ENCODE measurements at regions not wholly inside any gene's neighbourhood (a gene's known extent, or its start where the extent isn't known, plus 50 kb on each side); places are given as distances from the start of the nearest gene placed in this dataset.
"Not testable (repeated sequence)": the region's sequence is repeated elsewhere in the genome, so short reads cannot be mapped to it uniquely, and the experiment has no call there.

- H3K9ac ChIP-seq, result no peak overlapping the region
- H3K27ac ChIP-seq, result no peak overlapping the region
- no peak for TF ChIP-seq Cebpa-rat (IDR thresholded peaks at IDR 0.05)
- no peak overlapping the region for H3K4me2 ChIP-seq
- peaks cover 14% of the 10 kb centered on the region; the same call in 1 of the 2 replicates for H3K9me3 ChIP-seq
- H3K36me3 ChIP-seq, result no peaks in the 10 kb centered on the region
- no peaks in the 10 kb centered on the region for H4K20me1 ChIP-seq
- no peaks in the 10 kb centered on the region for H3K27me3 ChIP-seq
- H3K4me3 ChIP-seq, result no peak overlapping the region
- H3K4me1 ChIP-seq, result no peaks in the 10 kb centered on the region
These were observed 149.4 kb downstream of the CD24 start for GRCh38 chr6:106825156-106825555.

DNA sequence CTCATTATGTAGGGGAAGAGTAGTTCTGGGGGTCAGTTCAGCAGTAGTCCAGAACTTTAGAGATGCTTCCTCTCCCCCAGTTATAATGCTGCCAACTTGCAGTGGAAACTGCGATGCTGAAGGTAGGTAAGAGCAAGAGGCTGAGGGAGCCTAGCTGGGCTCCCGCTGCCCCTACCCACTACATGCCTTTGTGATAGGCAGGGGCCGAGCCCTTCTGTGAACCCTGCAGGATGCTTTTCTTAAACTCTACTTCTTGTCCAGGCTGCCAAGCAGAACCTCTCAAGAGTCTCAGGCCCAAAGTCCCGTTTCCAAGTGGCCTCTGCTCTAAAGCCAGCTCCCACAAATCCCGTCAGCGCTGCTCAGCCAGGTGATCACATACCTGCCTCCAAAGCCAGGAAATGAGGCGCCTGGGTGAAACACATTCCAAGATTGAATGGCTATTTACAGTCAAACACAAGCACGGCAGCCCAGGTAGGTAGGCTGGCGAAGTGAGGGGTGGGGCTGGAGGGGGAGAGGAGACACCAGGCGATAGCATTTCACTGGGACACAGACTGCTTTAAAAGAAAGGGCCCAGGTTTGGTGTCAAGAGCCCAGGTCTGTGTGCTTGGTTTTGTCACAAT is 150.7 kb downstream of the CD24 start:
- no peaks in the 10 kb centered on the region for H3K36me3 ChIP-seq
- no peak overlapping the region for H3K4me2 ChIP-seq
- H3K9ac ChIP-seq, result no peak overlapping the region
- TF ChIP-seq Cebpa-rat (IDR thresholded peaks at IDR 0.05), result no peak
- no peaks in the 10 kb centered on the region for H3K27me3 ChIP-seq
- peaks cover 6% of the 10 kb centered on the region; the same call in 1 of the 2 replicates for H3K9me3 ChIP-seq
- H3K27ac ChIP-seq, result no peak overlapping the region
- H3K4me1 ChIP-seq, result no peaks in the 10 kb centered on the region
- no peak overlapping the region for H3K4me3 ChIP-seq
- no peaks in the 10 kb centered on the region for H4K20me1 ChIP-seq

DNA sequence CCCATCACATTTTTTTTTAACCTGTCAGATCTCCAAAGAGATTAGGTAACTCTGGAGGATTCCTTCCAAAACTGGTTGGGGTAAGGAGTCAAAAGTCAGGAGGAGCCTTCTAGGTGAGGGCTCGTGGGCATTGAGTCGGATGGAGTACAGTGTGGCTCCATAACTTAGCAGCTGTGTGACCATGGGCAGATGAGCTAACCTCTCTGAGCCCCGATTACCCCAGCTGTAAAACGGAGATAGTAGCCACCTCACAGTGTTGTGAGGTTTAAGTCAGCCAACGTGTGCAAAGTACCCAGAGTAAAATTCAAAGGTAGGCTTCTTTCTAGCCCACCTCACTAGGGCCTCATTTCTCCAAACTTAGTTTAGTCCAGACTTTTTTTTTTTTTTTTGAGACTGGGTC is 151.5 kb downstream of the CD24 start:
- Histone ChIP-seq H3K27me3 (no peaks in the 10 kb centered on the region), H3K9me3 (peaks cover 6% of the 10 kb centered on the region; the same call in 1 of the 2 replicates), H3K4me1 (no peaks in the 10 kb centered on the region), H3K4me2 (no peak overlapping the region), H4K20me1 (no peaks in the 10 kb centered on the region), H3K27ac (no peak overlapping the region), H3K4me3 (no peak overlapping the region), H3K9ac (no peak overlapping the region), H3K36me3 (no peaks in the 10 kb centered on the region)
- no peak for TF ChIP-seq Cebpa-rat (IDR thresholded peaks at IDR 0.05)

GRCh38 chr6:106820412-106820852 is 154.1 kb downstream of the CD24 start:
- no peak overlapping the region for H3K27ac ChIP-seq
- H3K4me2 ChIP-seq, result no peak overlapping the region
- no peaks in the 10 kb centered on the region for H3K36me3 ChIP-seq
- H3K9me3 ChIP-seq, result peaks cover 10% of the 10 kb centered on the region
- no peaks in the 10 kb centered on the region for H4K20me1 ChIP-seq
- no peak for TF ChIP-seq Cebpa-rat (IDR thresholded peaks at IDR 0.05)
- H3K4me3 ChIP-seq, result no peak overlapping the region
- H3K27me3 ChIP-seq, result no peaks in the 10 kb centered on the region
- no peak overlapping the region for H3K9ac ChIP-seq
- no peaks in the 10 kb centered on the region for H3K4me1 ChIP-seq

GRCh38 chr6:106811088-106811686 is 163.3 kb downstream of the CD24 start:
- Histone ChIP-seq H4K20me1 (no peaks in the 10 kb centered on the region), H3K27me3 (no peaks in the 10 kb centered on the region), H3K4me1 (no peaks in the 10 kb centered on the region), H3K9ac (no peak overlapping the region), H3K36me3 (0 out of 2 replicates have a peak, but pooled peaks cover 4% of the 10 kb centered on the region), H3K9me3 (peaks cover 90% of the 10 kb centered on the region), H3K4me2 (no peak overlapping the region), H3K4me3 (no peak overlapping the region), H3K27ac (no peak overlapping the region)
- no peak for TF ChIP-seq Cebpa-rat (IDR thresholded peaks at IDR 0.05)

- no peak overlapping the region for H3K4me3 ChIP-seq
- H3K4me2 ChIP-seq, result no peak overlapping the region
- H3K27ac ChIP-seq, result no peak overlapping the region
- H3K4me1 ChIP-seq, result no peaks in the 10 kb centered on the region
- 0 out of 2 replicates have a peak, but pooled peaks cover 4% of the 10 kb centered on the region for H3K36me3 ChIP-seq
- H3K9me3 ChIP-seq, result peaks cover 88% of the 10 kb centered on the region
- H4K20me1 ChIP-seq, result no peaks in the 10 kb centered on the region
- no peaks in the 10 kb centered on the region for H3K27me3 ChIP-seq
- no peak overlapping the region for H3K9ac ChIP-seq
- TF ChIP-seq Cebpa-rat (IDR thresholded peaks at IDR 0.05), result no peak
These were observed 165.8 kb downstream of the CD24 start for GRCh38 chr6:106808758-106809157.

DNA sequence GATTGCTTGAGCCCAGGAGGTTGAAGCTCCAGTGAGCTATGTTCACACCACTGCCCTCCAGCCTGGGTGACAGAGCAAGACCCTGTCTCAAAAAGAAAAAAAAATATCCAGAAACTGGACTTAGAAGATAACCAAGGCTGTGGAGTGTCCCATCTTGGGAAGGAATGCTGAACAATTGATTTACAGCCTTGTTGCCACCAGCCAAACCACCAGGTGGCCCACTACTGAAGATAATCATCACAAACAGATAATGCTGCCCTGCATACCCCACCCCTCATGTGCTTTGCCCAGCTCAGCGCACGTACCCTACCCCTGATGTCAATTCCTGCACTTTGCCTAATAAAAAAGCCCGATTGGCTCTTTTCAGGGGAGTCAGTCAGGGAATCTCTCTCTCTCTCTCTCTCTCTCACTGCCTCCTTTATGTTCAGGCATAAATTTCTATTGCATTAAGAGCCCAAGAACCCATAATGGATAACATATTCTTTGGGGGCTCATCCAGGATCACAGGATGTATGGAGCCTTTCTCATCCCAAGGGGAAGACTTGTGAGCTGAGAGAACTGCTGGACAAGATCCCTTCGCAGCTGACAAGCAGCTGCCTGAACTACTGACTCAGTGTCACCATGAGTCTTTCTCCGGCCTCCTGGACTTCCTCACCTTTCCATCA is 166.4 kb downstream of the CD24 start:
- H3K9ac ChIP-seq, result no peak overlapping the region
- no peaks in the 10 kb centered on the region for H3K27me3 ChIP-seq
- no peak overlapping the region for H3K4me2 ChIP-seq
- no peaks in the 10 kb centered on the region for H4K20me1 ChIP-seq
- H3K27ac ChIP-seq, result no peak overlapping the region
- no peak for TF ChIP-seq Cebpa-rat (IDR thresholded peaks at IDR 0.05)
- no peaks in the 10 kb centered on the region for H3K4me1 ChIP-seq
- peaks cover 81% of the 10 kb centered on the region for H3K9me3 ChIP-seq
- H3K4me3 ChIP-seq, result no peak overlapping the region
- H3K36me3 ChIP-seq, result 0 out of 2 replicates have a peak, but pooled peaks cover 4% of the 10 kb centered on the region

DNA sequence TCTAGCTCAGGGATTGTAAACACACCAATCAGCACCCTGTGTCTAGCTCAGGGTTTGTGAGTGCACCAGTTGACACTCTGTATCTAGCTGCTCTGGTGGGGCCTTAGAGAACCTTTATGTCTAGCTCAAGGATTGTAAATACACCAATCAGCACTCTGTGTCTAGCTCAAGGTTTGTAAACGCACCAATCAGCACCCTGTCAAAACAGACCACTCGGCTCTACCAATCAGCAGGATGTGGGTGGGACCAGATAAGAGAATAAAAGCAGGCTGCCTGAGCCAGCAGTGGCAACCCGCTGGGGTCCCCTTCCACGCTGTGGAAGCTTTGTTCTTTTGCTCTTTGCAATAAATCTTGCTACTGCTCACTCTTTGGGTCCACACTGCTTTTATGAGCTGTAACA is 168.3 kb downstream of the CD24 start:
- not testable (repeated sequence) for H4K20me1 ChIP-seq, H3K9ac ChIP-seq, H3K4me2 ChIP-seq, H3K36me3 ChIP-seq, H3K4me1 ChIP-seq, H3K4me3 ChIP-seq, H3K27me3 ChIP-seq, H3K27ac ChIP-seq
- H3K9me3 ChIP-seq, result peaks cover 63% of the 10 kb centered on the region

DNA sequence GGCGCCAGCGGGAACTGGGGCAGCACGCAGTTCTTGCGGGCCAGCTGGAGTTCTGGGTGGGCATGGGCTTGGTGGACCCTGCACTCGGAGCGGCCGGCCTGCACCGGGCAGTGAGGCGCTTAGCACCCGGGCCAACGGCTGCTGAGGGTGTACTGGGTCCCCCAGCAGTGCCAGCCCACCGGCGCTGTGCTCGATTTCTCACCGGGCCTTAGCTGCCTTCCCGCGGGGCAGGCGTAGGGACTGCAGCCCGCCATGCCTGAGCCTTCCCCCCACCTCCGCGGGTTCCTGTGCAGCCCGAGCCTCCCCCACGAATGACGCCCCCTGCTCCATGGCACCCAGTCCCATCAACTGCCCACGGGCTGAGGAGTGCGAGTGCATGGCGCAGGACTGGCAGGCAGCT is 168.8 kb downstream of the CD24 start:
- H3K27ac ChIP-seq, result no peak overlapping the region
- H4K20me1 ChIP-seq, result no peaks in the 10 kb centered on the region
- H3K27me3 ChIP-seq, result no peaks in the 10 kb centered on the region
- H3K36me3 ChIP-seq, result 0 out of 2 replicates have a peak, but pooled peaks cover 4% of the 10 kb centered on the region
- H3K4me2 ChIP-seq, result no peak overlapping the region
- no peak overlapping the region for H3K4me3 ChIP-seq
- TF ChIP-seq Cebpa-rat (IDR thresholded peaks at IDR 0.05), result no peak
- H3K4me1 ChIP-seq, result peaks cover 9% of the 10 kb centered on the region; the same call in 1 of the 2 replicates
- peaks cover 58% of the 10 kb centered on the region for H3K9me3 ChIP-seq
- H3K9ac ChIP-seq, result no peak overlapping the region

All from BLaER1 (cell line).